ENCODE measurements at regions not wholly inside any gene's neighbourhood (a gene's known extent, or its start where the extent isn't known, plus 50 kb on each side); places are given as distances from the start of the nearest gene placed in this dataset.
"Not testable (repeated sequence)": the region's sequence is repeated elsewhere in the genome, so short reads cannot be mapped to it uniquely, and the experiment has no call there.

- DNase-seq (ENCODE audit: low read depth), result not testable (repeated sequence)
These were observed 57.4 kb upstream of the NUTM2D start for GRCh38 chr10:87300163-87300562.

GRCh38 chr10:87301466-87302115 lies 56.0 kb upstream of the NUTM2D start:
- DNase-seq (ENCODE audit: low read depth), result peak; percentile 1

- DNase-seq (ENCODE audit: low read depth), result not testable (repeated sequence)
These were observed 55.4 kb upstream of the NUTM2D start for GRCh38 chr10:87302132-87302531.

GRCh38 chr10:87303707-87304106 lies 53.8 kb upstream of the NUTM2D start:
- not testable (repeated sequence) for DNase-seq (ENCODE audit: low read depth)

- not testable (repeated sequence) for DNase-seq (ENCODE audit: low read depth)
These were observed 50.9 kb upstream of the NUTM2D start for GRCh38 chr10:87306681-87307080.

Data from activated T-cell treated with anti-CD3 and anti-CD28 coated beads for 1 hour (primary cell).